ENCODE measurements at regions not wholly inside any gene's neighbourhood (a gene's known extent, or its start where the extent isn't known, plus 50 kb on each side); places are given as distances from the start of the nearest gene placed in this dataset.

GRCh38 chr2:425947-426346, 138.1 kb upstream of the ALKAL2 start:
- DNase-seq, result no peak

- no peak for DNase-seq
Observed at GRCh38 chr2:425243-425642, 137.4 kb upstream of the ALKAL2 start.

- no peak for DNase-seq
Observed at GRCh38 chr2:424306-425171, 136.6 kb upstream of the ALKAL2 start.

GRCh38 chr2:423479-423878, 135.6 kb upstream of the ALKAL2 start:
- DNase-seq, result no peak

- no peak for DNase-seq
Observed at GRCh38 chr2:422676-423435, 135.0 kb upstream of the ALKAL2 start.

- no peak for DNase-seq
Observed at GRCh38 chr2:421406-421805, 133.5 kb upstream of the ALKAL2 start.

GRCh38 chr2:419687-420317, 131.9 kb upstream of the ALKAL2 start:
- DNase-seq, result no peak

- DNase-seq, result no peak
Observed at GRCh38 chr2:417662-418061, 129.8 kb upstream of the ALKAL2 start.

GRCh38 chr2:417006-417405, 129.1 kb upstream of the ALKAL2 start:
- no peak for DNase-seq

- no peak for DNase-seq
Observed at GRCh38 chr2:415986-416610, 128.2 kb upstream of the ALKAL2 start.

GRCh38 chr2:409523-409922, 121.6 kb upstream of the ALKAL2 start:
- DNase-seq, result no peak

GRCh38 chr2:407630-408029, 119.7 kb upstream of the ALKAL2 start:
- DNase-seq, result no peak

GRCh38 chr2:406876-407275, 119.0 kb upstream of the ALKAL2 start:
- no peak for DNase-seq

GRCh38 chr2:406231-406630, 118.3 kb upstream of the ALKAL2 start:
- no peak for DNase-seq

GRCh38 chr2:404581-404980, 116.7 kb upstream of the ALKAL2 start:
- DNase-seq, result no peak

- DNase-seq, result no peak
Observed at GRCh38 chr2:403682-404081, 115.8 kb upstream of the ALKAL2 start.

GRCh38 chr2:402721-403120, 114.8 kb upstream of the ALKAL2 start:
- DNase-seq, result no peak

GRCh38 chr2:402206-402605, 114.3 kb upstream of the ALKAL2 start:
- no peak for DNase-seq

GRCh38 chr2:401019-401679, 113.3 kb upstream of the ALKAL2 start:
- DNase-seq, result no peak

GRCh38 chr2:397926-398325, 110.0 kb upstream of the ALKAL2 start:
- DNase-seq, result no peak

- no peak for DNase-seq
Observed at GRCh38 chr2:397521-397920, 109.6 kb upstream of the ALKAL2 start.

GRCh38 chr2:396903-397302, 109.0 kb upstream of the ALKAL2 start:
- no peak for DNase-seq

GRCh38 chr2:395886-396285, 108.0 kb upstream of the ALKAL2 start:
- DNase-seq, result no peak

Measured in stimulated activated naive CD4-positive, alpha-beta T cell (primary cell).